H9 (cell line): ENCODE measurements at regions not wholly inside any gene's neighbourhood (a gene's known extent, or its start where the extent isn't known, plus 50 kb on each side); places are given as distances from the start of the nearest gene placed in this dataset.

Source experiments
- DNase-seq: peaks from one replicate; pipeline ENCODE4 v3.0.0-alpha.2; 2017
- H2AFZ ChIP-seq: one replicate; pipeline ENCODE4 v1.6.1; 2013; ENCODE audit warnings: mild to moderate bottlenecking, low read length, control low read depth, moderate library complexity
- H2AK5ac ChIP-seq: 2 replicates; pipeline ENCODE4 v1.6.1; 2013; ENCODE audit warnings: low read length, control low read depth, mixed read lengths; ENCODE audit not compliant: insufficient read length
- H2BK120ac ChIP-seq: one replicate; pipeline ENCODE4 v1.6.1; 2013; ENCODE audit warnings: low read depth, mild to moderate bottlenecking, low read length, control low read depth, inconsistent platforms; ENCODE audit not compliant: poor library complexity, severe bottlenecking
- H2BK12ac ChIP-seq: 2 replicates; pipeline ENCODE4 v1.6.1; 2013; ENCODE audit warnings: low read length, control low read depth, mixed read lengths, low read depth; ENCODE audit not compliant: insufficient read length
- H2BK15ac ChIP-seq: 2 replicates; pipeline ENCODE4 v1.6.1; 2013; ENCODE audit warnings: low read depth, low read length, control low read depth
- H2BK20ac ChIP-seq: one replicate; pipeline ENCODE4 v1.6.1; 2013; ENCODE audit warnings: low read depth, mild to moderate bottlenecking, low read length, control low read depth, inconsistent platforms; ENCODE audit not compliant: poor library complexity, severe bottlenecking
- H2BK5ac ChIP-seq: 2 replicates; pipeline ENCODE4 v1.6.1; 2013; ENCODE audit warnings: low read length, control low read depth, mixed read lengths; ENCODE audit not compliant: insufficient read length
- H3K14ac ChIP-seq: 2 replicates; pipeline ENCODE4 v1.6.1; 2013; ENCODE audit warnings: low read length, control low read depth; ENCODE audit not compliant: insufficient read depth
- H3K18ac ChIP-seq: 2 replicates; pipeline ENCODE4 v1.6.1; 2013; ENCODE audit warnings: low read depth, mild to moderate bottlenecking, mixed read lengths, low read length, control low read depth; ENCODE audit not compliant: insufficient read length
- H3K23ac ChIP-seq: 2 replicates; pipeline ENCODE4 v1.6.1; 2013; ENCODE audit warnings: low read length, control low read depth, mixed read lengths, low read depth; ENCODE audit not compliant: insufficient read length
- H3K23me2 ChIP-seq: 2 replicates; pipeline ENCODE4 v1.6.1; 2013; ENCODE audit warnings: low read depth, mild to moderate bottlenecking, mixed read lengths, low read length, control low read depth; ENCODE audit not compliant: insufficient read length, poor library complexity, severe bottlenecking
- H3K27ac ChIP-seq: 2 replicates; pipeline ENCODE4 v1.5.1; 2013; ENCODE audit warnings: low read length, control low read depth, mixed read lengths, low read depth; ENCODE audit not compliant: insufficient read length
- H3K27me3 ChIP-seq: 2 replicates; pipeline ENCODE4 v1.6.1; 2013; ENCODE audit warnings: low read length, control low read depth, inconsistent platforms; ENCODE audit not compliant: insufficient read depth
- H3K4ac ChIP-seq: 2 replicates; pipeline ENCODE4 v1.6.1; 2013; ENCODE audit warnings: low read depth, mild to moderate bottlenecking, control low read depth, inconsistent platforms, low read length, moderate library complexity
- H3K4me1 ChIP-seq: 2 replicates; pipeline ENCODE4 v1.6.1; 2013; ENCODE audit warnings: low read length, control low read depth, inconsistent platforms; ENCODE audit not compliant: insufficient read depth
- H3K4me2 ChIP-seq: 2 replicates; pipeline ENCODE4 v1.6.1; 2013; ENCODE audit warnings: low read length, control low read depth, mixed read lengths; ENCODE audit not compliant: insufficient read length, insufficient read depth
- H3K56ac ChIP-seq: 2 replicates; pipeline ENCODE4 v1.6.1; 2013; ENCODE audit warnings: low read depth, mild to moderate bottlenecking, mixed read lengths, low read length, control low read depth; ENCODE audit not compliant: insufficient read length
- H3K79me1 ChIP-seq: 2 replicates; pipeline ENCODE4 v1.6.1; 2013; ENCODE audit warnings: low read depth, mild to moderate bottlenecking, moderate library complexity, low read length, control low read depth, inconsistent platforms; ENCODE audit not compliant: insufficient read depth, poor library complexity, severe bottlenecking
- H3K79me2 ChIP-seq: 2 replicates; pipeline ENCODE4 v1.6.1; 2013; ENCODE audit warnings: low read length, control low read depth, inconsistent platforms; ENCODE audit not compliant: insufficient read depth
- H3K9ac ChIP-seq: 2 replicates; pipeline ENCODE4 v1.6.1; 2013; ENCODE audit warnings: low read length, control low read depth, mixed read lengths; ENCODE audit not compliant: insufficient read length; ENCODE audit errors: extremely low read depth
- H3K9me3 ChIP-seq: one replicate; pipeline ENCODE4 v1.6.1; 2013; ENCODE audit warnings: low read depth, low read length, inconsistent platforms; ENCODE audit not compliant: control insufficient read depth
- H3T11ph ChIP-seq: one replicate; pipeline ENCODE4 v1.6.1; 2013; ENCODE audit warnings: mild to moderate bottlenecking, low read length, control low read depth, inconsistent platforms
- H4K20me1 ChIP-seq: one replicate; pipeline ENCODE4 v1.6.1; 2013; ENCODE audit not compliant: control insufficient read depth, insufficient read length, insufficient read depth
- H4K5ac ChIP-seq: 2 replicates; pipeline ENCODE4 v1.6.1; 2013; ENCODE audit warnings: low read depth, mild to moderate bottlenecking, mixed read lengths, low read length, control low read depth; ENCODE audit not compliant: insufficient read length
- H4K8ac ChIP-seq: replicated peaks from 2 replicates; pipeline ENCODE4 v1.6.1; 2013; ENCODE audit warnings: low read length, control low read depth, mixed read lengths, low read depth; ENCODE audit not compliant: insufficient read length
- H4K91ac ChIP-seq: 2 replicates; pipeline ENCODE4 v1.6.1; 2013; ENCODE audit warnings: low read depth, mild to moderate bottlenecking, moderate library complexity, mixed read lengths, low read length, control low read depth; ENCODE audit not compliant: insufficient read length
- H3K27ac Mint-ChIP-seq, 3 experiments: 2 replicates in 2 of 3; 3 replicates in 1 of 3; pipeline ENCODE4 v1.8.0; 2020 to 2021; ENCODE audit warnings: mixed read lengths in 3 of 3, mild to moderate bottlenecking in 1 of 3, moderate library complexity in 1 of 3
- H3K27me3 Mint-ChIP-seq: 2 replicates; pipeline ENCODE4 v1.8.0; 2021; ENCODE audit warnings: low read depth, mild to moderate bottlenecking, moderate library complexity, mixed read lengths
- H3K36me3 Mint-ChIP-seq, 3 experiments: 2 replicates in 2 of 3; 3 replicates in 1 of 3; pipeline ENCODE4 v1.8.0; 2020 to 2021; ENCODE audit warnings: low read depth in 3 of 3, mixed read lengths in 3 of 3; ENCODE audit not compliant: insufficient read depth in 1 of 3
- H3K4me1 Mint-ChIP-seq, 2 experiments: 2 replicates each; pipeline ENCODE4 v1.8.0; 2020; ENCODE audit warnings: mixed read lengths in 2 of 2
- H3K4me3 Mint-ChIP-seq, 2 experiments: 2 replicates in 1 of 2; 3 replicates in 1 of 2; pipeline ENCODE4 v1.8.0; 2020 to 2021; ENCODE audit warnings: mild to moderate bottlenecking in 2 of 2, mixed read lengths in 2 of 2, moderate library complexity in 1 of 2
- H3K9me3 Mint-ChIP-seq, 2 experiments: 2 replicates in 1 of 2; 3 replicates in 1 of 2; pipeline ENCODE4 v1.8.0; 2020; ENCODE audit warnings: mild to moderate bottlenecking in 2 of 2, mixed read lengths in 2 of 2, moderate library complexity in 1 of 2
- WGBS: extraction: QIAGEN DNeasy Blood & Tissue Kit; methylation state at CpG from one replicate; pipeline ENCODE4 v1.1.7; 2013; ENCODE audit warnings: missing lambda C conversion rate, low lambda C conversion rate, mixed read lengths; ENCODE audit not compliant: insufficient read length; ENCODE audit errors: extremely low coverage; 5-methylcytosine and 5-hydroxymethylcytosine counted together
- TF ChIP-seq, protein P1 (sequence below): fragments of 200-600 bp; sonication (generic); conservative IDR thresholded peaks from 3 replicates; pipeline ENCODE4 v1.8.0; 2021; ENCODE audit warnings: antibody characterized with exemption, mild to moderate bottlenecking

DNA sequence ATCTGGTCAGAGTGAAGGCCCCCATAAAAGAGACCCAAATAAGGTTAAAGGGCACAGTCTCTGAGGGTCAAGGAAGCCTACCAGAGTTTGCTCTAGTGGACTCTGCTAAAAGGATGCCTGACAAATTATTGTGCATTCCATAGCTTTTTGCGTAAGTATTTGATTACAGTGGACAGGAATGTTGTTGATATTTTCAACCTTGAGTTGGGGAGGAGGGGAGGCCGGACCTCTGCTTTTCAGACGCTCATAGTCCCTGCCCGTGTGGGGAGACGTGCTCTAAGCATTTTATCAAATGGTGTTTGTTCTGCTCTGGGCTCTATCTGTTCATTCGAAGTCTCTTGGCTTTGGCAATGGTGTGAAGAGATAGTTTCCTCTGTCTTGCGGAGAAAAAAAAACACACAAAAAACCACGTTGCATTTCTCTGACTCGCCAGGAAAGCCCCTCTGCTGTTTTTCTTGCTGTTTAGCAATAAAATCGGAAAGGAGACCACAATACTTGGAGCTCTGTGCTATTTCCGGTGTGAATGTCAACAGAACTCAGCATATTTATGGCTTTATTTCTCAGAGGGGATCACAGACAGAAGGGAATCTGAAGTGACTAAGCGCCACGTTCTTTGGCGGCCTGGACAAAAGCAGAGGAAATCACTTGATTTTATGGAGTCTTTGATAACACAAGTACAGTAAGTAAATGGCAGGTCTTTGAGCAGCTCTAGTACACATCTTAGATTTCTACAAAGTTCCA, 159.8 kb downstream of the ZFP64 start:
- H3K27me3 ChIP-seq = no peaks in the 10 kb centered on the region
- no peak overlapping the region for H2AK5ac ChIP-seq
- H3K27ac Mint-ChIP-seq = peak overlapping the region in 2 of 3 experiments; percentile 28 to 38; a peak in 5 of 7 replicates
- H2BK15ac ChIP-seq = no peak overlapping the region
- H3K4me2 ChIP-seq = no peak overlapping the region
- H3K27me3 Mint-ChIP-seq = no peaks in the 10 kb centered on the region
- H3K9me3 ChIP-seq = no peaks in the 10 kb centered on the region
- H4K8ac ChIP-seq = no peak overlapping the region
- no peak overlapping the region for H2BK120ac ChIP-seq
- H4K5ac ChIP-seq = no peak overlapping the region
- no peak overlapping the region for H3T11ph ChIP-seq
- H3K4ac ChIP-seq = no peak overlapping the region
- H3K4me1 ChIP-seq = no peaks in the 10 kb centered on the region; the same call in 1 of the 2 replicates
- H3K14ac ChIP-seq = no peak overlapping the region
- H3K9ac ChIP-seq = no peak overlapping the region
- H3K9me3 Mint-ChIP-seq = no peaks in the 10 kb centered on the region; a peak in 1 of 5 replicates
- H3K56ac ChIP-seq = no peak overlapping the region
- H2BK12ac ChIP-seq = no peak overlapping the region
- no peaks in the 10 kb centered on the region for H3K36me3 Mint-ChIP-seq
- H3K79me2 ChIP-seq = no peaks in the 10 kb centered on the region
- H2BK5ac ChIP-seq = no peak overlapping the region
- no peaks in the 10 kb centered on the region for H3K23me2 ChIP-seq
- no peaks in the 10 kb centered on the region for H4K20me1 ChIP-seq
- H3K79me1 ChIP-seq = no peaks in the 10 kb centered on the region
- H3K27ac ChIP-seq = no peak overlapping the region
- no peak overlapping the region for H3K4me3 Mint-ChIP-seq
- no peak overlapping the region for H3K18ac ChIP-seq
- H4K91ac ChIP-seq = no peak overlapping the region
- WGBS = no CpG with 5 or more reads among the region's 14 CpGs
- no peak overlapping the region for H3K23ac ChIP-seq
- peaks cover 23 to 25% of the 10 kb centered on the region in 2 experiments for H3K4me1 Mint-ChIP-seq
- TF ChIP-seq, protein P1, sequence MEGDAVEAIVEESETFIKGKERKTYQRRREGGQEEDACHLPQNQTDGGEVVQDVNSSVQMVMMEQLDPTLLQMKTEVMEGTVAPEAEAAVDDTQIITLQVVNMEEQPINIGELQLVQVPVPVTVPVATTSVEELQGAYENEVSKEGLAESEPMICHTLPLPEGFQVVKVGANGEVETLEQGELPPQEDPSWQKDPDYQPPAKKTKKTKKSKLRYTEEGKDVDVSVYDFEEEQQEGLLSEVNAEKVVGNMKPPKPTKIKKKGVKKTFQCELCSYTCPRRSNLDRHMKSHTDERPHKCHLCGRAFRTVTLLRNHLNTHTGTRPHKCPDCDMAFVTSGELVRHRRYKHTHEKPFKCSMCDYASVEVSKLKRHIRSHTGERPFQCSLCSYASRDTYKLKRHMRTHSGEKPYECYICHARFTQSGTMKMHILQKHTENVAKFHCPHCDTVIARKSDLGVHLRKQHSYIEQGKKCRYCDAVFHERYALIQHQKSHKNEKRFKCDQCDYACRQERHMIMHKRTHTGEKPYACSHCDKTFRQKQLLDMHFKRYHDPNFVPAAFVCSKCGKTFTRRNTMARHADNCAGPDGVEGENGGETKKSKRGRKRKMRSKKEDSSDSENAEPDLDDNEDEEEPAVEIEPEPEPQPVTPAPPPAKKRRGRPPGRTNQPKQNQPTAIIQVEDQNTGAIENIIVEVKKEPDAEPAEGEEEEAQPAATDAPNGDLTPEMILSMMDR = no peak
- DNase-seq = no peak
- no peak overlapping the region for H2BK20ac ChIP-seq
- H2AFZ ChIP-seq = no peak overlapping the region
